GM06990 (cell line): ENCODE measurements at regions not wholly inside any gene's neighbourhood (a gene's known extent, or its start where the extent isn't known, plus 50 kb on each side); places are given as distances from the start of the nearest gene placed in this dataset.
"Not testable (repeated sequence)": the region's sequence is repeated elsewhere in the genome, so short reads cannot be mapped to it uniquely, and the experiment has no call there.

Source experiments
- DNase-seq: peaks from one replicate; pipeline ENCODE4 v3.0.0-alpha.2; 2011; ENCODE audit not compliant: insufficient read length; ENCODE audit errors: extremely low read depth
- H3K27me3 ChIP-seq: replicated peaks from 2 replicates; pipeline ENCODE4 v1.6.0; 2011; ENCODE audit warnings: low read length; ENCODE audit not compliant: control insufficient read depth, insufficient read depth
- H3K36me3 ChIP-seq: 2 replicates; pipeline ENCODE4 v1.5.1; 2011; ENCODE audit warnings: low read length; ENCODE audit not compliant: control insufficient read depth, insufficient read depth
- H3K4me3 ChIP-seq: replicated peaks from 2 replicates; pipeline ENCODE4 v1.5.1; 2011; ENCODE audit warnings: low read depth, mild to moderate bottlenecking, control low read depth, low read length
- TF ChIP-seq, protein P1 (sequence below): IDR thresholded peaks from 2 replicates; pipeline ENCODE4 v1.5.1; 2011; ENCODE audit warnings: low read length, control low read depth, mild to moderate bottlenecking, inconsistent platforms; ENCODE audit not compliant: insufficient read depth, poor library complexity, severe bottlenecking

DNA sequence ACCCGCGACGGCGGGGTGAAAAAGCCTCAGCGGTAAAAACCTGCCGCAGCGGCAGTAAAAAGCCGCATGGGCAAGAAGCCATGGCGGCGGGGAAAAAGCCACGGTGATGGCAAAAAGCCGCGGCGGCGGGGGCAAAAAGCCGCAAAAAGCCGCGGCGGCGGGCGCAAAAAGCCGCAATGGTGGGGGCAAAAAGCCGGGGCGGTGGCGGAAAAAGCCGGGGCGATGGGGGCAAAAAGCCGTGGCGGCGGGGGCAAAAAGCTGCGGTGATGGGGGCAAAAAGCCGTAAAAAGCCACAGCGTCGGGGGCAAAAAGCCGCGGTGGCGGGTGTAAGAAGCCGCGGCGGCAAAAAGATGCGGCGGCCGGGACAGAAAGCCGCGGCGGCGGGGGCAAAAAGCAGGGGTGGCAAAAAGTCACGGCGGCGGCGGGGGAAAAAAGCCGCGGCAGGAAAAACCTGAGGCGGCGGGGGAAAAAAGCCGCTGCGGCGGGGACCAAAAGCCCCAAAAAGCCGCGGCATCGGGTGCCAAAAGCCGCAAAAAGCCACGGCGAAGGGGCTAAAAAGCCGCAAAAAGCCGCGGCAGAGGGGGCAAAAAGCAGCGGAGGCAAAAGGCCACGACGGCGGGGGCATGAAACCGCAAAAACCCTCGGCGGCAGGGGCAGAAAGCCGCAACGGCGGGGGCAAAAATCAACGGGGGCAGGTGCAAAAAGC lies 488.5 kb downstream of the ZNF33B start:
- H3K4me3 ChIP-seq, result no peak overlapping the region
- DNase-seq, result no peak
- TF ChIP-seq, protein P1, sequence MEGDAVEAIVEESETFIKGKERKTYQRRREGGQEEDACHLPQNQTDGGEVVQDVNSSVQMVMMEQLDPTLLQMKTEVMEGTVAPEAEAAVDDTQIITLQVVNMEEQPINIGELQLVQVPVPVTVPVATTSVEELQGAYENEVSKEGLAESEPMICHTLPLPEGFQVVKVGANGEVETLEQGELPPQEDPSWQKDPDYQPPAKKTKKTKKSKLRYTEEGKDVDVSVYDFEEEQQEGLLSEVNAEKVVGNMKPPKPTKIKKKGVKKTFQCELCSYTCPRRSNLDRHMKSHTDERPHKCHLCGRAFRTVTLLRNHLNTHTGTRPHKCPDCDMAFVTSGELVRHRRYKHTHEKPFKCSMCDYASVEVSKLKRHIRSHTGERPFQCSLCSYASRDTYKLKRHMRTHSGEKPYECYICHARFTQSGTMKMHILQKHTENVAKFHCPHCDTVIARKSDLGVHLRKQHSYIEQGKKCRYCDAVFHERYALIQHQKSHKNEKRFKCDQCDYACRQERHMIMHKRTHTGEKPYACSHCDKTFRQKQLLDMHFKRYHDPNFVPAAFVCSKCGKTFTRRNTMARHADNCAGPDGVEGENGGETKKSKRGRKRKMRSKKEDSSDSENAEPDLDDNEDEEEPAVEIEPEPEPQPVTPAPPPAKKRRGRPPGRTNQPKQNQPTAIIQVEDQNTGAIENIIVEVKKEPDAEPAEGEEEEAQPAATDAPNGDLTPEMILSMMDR, result no peak

DNA sequence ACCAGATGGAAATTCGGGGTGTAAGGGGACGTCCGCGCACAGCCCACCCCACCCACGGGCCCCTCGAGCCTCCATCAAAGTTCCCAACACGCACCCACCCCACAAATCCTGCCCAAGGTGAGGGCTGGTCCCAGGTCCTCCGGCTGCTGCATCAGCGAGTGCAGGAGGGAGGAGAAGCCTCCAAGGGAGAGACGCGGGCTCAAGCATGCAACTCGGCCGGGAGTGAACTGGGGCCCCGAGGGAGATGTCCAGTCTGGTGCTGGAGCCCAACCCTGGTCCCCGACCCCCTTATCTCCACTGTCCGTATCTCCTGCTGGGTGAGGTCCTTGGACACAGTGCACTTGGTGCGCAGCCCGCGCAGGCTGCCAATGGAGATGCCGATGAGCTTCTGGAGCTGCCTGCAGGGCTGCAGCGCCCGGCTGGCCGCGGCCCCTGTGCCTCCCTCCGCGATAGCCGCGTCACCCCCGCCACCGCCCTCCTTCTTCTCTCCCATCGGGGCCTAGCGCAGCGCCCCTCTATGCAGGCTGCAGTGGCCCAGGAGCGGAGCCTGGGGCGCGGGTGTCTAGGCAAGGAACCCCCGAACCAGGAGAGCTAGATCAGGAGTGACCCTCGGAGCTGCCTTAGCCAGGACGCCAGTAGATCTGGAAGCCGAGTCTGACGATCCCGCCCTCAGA lies 489.2 kb downstream of the ZNF33B start:
- H3K36me3 ChIP-seq, result no peaks in the 10 kb centered on the region
- no peak overlapping the region for H3K4me3 ChIP-seq
- no peak for DNase-seq
- H3K27me3 ChIP-seq, result no peaks in the 10 kb centered on the region
- TF ChIP-seq, protein P1, result no peak

More for the DNA sequence above, 488.5 kb downstream of the ZNF33B start:
- Histone ChIP-seq H3K27me3 (no peaks in the 10 kb centered on the region), H3K36me3 (no peaks in the 10 kb centered on the region)

DNA sequence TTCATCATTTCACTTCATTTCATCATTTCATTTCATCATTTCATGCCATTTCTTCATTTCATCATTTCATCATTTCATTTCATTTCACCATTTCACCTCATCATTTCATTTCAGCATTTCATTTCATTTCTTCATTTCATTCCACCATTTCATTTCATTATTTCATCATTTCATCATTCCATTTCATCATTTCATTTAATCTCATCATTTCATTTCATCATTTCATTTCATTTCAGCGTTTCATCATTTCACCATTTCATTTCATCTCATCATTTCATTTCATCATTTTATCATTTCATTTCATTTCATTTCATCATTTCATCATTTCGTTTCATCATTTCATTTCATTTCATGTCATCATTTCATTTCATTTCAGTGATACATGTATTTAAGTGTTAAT lies 492.2 kb downstream of the ZNF33B start:
- DNase-seq, H3K36me3 ChIP-seq, H3K27me3 ChIP-seq, H3K4me3 ChIP-seq: not testable (repeated sequence)

DNA sequence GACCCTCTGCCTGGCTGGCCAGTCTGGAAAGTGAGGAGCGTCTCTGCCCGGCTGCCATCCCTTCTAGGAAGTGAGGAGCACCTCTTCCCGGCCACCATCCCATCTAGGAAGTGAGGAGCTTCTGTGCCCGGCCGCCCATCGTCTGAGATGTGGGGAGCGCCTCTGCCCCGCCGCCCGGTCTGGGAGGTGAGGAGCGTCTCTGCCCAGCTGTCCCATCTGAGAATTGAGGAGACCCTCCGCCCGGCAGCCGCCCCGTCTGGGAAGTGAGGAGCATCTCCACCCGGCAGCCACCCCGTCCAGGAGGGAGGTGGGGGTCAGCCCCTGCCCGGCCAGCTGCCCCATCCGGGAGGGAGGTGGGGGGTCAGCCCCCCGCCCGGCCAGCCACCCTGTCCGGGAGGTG lies 500.3 kb downstream of the ZNF33B start:
- not testable (repeated sequence) for DNase-seq, H3K4me3 ChIP-seq

DNA sequence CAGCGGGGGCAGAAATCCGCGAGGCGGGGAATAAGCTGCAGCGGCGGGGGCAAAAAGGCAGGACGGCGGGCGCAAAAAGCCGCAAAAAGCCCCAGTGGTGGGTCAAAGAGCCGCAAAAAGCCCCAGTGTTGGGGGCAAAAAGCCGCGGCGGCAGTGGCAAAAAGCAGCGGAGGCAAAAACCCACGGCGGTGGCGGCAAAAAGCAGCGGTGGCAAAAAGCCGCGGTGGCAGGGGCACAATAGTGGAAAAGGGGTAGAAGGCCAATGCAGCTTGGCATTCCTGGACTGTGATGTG lies 525.3 kb downstream of the ZNF33B start:
- Histone ChIP-seq H3K27me3 (no peaks in the 10 kb centered on the region), H3K4me3 (no peak overlapping the region), H3K36me3 (no peaks in the 10 kb centered on the region)
- TF ChIP-seq, protein P1, result no peak
- no peak for DNase-seq

More for the DNA sequence above, 500.3 kb downstream of the ZNF33B start:
- H3K27me3 ChIP-seq, H3K36me3 ChIP-seq: not testable (repeated sequence)

DNA sequence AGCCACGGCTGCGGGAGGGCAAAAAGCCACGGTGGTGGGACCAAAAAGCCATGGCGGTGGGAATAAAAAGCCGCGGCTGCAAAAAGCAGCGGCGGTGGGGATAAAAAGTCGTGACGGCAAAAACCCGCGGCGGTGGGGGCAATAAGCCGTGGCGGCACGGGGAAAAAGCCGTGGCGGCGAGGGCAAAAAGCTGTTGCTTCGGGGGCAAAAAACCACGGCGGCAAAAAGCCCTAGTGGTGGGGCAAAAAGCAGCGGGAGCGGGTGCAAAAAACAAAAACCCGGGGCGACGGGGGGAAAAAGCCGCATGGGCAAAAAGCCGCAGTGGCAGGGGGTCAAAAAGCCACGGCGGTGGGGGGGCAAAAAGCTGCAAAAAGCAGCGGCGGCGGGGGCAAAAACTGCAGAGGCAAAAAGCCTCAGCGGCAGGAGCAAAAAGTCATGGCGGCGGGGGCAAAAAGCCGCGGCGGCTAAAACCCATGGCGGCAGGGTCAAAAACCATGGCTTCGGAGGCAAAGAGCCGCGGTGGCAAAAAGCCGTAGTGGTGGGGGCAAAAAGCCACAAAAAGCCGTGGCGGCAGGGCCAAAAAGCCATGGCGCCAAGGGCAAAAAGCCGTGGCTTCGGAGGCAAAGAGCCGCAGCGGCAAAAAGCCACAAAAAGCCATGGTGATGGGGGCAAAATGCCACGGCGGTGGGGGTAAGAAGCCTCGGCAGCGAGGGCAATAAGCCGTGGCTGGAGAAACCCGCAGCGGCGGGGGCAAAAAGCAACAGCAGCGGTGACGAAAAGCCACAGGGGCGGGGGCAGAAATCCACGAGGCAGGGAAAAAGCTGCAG lies 525.8 kb downstream of the ZNF33B start:
- H3K4me3 ChIP-seq, result no peak overlapping the region

More for the DNA sequence above, 525.8 kb downstream of the ZNF33B start:
- Histone ChIP-seq H3K27me3 (no peaks in the 10 kb centered on the region), H3K36me3 (no peaks in the 10 kb centered on the region)
- TF ChIP-seq, protein P1, result no peak
- DNase-seq, result no peak
